ENCODE measurements at regions not wholly inside any gene's neighbourhood (a gene's known extent, or its start where the extent isn't known, plus 50 kb on each side); places are given as distances from the start of the nearest gene placed in this dataset.

GRCh38 chr3:102682741-102683140 lies 247.9 kb downstream of the ZPLD1 start:
- Histone ChIP-seq H3K9me3 (no peaks in the 10 kb centered on the region), H3K36me3 (ENCODE audit: low read depth) (no peaks in the 10 kb centered on the region), H3K4me3 (no peak overlapping the region), H3K4me1 (ENCODE audit: low read depth) (no peaks in the 10 kb centered on the region)
- no peak for DNase-seq
- TF ChIP-seq CTCF (IDR thresholded peaks at IDR 0.05): no peak
- intact Hi-C loops (cut with DNase I, micrococcal nuclease): no loop called here
- ATAC-seq: no peak

DNA sequence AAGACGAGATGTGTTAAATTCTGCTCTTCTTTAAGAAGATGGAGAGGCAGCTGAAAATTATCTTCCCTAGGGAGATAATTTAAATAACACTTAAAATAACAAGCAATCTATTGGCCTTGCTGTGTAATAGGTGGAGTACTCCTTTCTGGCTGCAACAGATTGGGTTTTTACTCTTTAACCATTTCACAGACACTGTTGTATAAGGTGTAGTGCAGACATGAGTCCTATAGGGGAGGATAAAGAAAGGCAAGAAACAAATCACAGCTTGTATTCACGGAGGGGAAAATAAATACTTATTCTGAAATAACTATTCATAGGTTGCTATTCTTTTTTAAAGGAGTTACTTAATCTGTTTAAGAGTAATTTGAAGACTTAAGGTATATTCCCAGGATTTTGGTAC lies 252.0 kb downstream of the ZPLD1 start:
- H3K36me3 ChIP-seq (ENCODE audit: low read depth): no peaks in the 10 kb centered on the region
- no peaks in the 10 kb centered on the region for H3K4me1 ChIP-seq (ENCODE audit: low read depth)
- DNase-seq (no peak), ATAC-seq (no peak)
- no peaks in the 10 kb centered on the region for H3K9me3 ChIP-seq
- intact Hi-C loops (cut with DNase I, micrococcal nuclease): no loop called here
- H3K4me3 ChIP-seq: no peak overlapping the region
- TF ChIP-seq CTCF (IDR thresholded peaks at IDR 0.05): no peak

DNA sequence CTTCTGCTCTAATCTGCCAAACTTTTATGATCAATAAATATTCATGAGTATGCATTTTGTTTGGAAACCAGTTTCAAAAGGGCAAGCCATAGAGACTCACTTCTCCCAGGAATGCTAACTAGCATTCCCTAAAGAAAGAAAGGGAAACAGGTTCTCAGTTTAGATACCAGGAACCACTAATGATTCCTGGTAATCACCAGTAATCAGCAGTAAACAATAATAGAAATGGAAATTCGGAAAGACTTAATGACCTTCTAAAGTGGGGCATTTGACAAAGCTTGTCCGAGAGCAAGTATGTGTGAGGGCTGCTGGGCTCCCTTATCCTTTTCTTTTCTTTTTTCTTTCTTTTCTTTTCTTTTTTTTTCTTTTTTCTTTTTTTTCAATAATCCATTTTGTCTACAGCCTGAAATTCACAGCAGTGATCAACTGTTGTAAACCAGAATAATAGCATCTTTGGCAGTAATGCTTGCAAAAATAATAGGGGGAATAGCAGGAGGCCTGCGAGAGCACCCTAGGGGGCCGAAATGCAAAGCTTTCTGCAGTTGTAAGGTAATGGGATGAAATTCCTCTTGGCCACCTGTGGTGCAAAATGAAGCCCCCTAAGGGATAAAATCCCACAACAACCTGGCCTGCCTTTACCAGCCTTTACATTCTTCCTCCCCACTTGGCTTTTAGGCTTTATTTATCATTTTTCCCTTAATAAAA lies 253.2 kb downstream of the ZPLD1 start:
- Histone ChIP-seq H3K4me3 (no peak overlapping the region), H3K4me1 (ENCODE audit: low read depth) (no peaks in the 10 kb centered on the region), H3K9me3 (no peaks in the 10 kb centered on the region), H3K36me3 (ENCODE audit: low read depth) (no peaks in the 10 kb centered on the region)
- no peak for ATAC-seq
- intact Hi-C loops (cut with DNase I, micrococcal nuclease): no loop called here
- DNase-seq: no peak
- TF ChIP-seq CTCF (IDR thresholded peaks at IDR 0.05): no peak

- no peak for ATAC-seq
- intact Hi-C loops (cut with DNase I, micrococcal nuclease): no loop called here
- no peaks in the 10 kb centered on the region for H3K4me1 ChIP-seq (ENCODE audit: low read depth)
- TF ChIP-seq CTCF (IDR thresholded peaks at IDR 0.05): no peak
- H3K4me3 ChIP-seq: no peak overlapping the region
- no peak for DNase-seq
- H3K9me3 ChIP-seq: no peaks in the 10 kb centered on the region
- H3K36me3 ChIP-seq (ENCODE audit: low read depth): no peaks in the 10 kb centered on the region
These were observed 253.7 kb downstream of the ZPLD1 start for GRCh38 chr3:102688556-102688930.

DNA sequence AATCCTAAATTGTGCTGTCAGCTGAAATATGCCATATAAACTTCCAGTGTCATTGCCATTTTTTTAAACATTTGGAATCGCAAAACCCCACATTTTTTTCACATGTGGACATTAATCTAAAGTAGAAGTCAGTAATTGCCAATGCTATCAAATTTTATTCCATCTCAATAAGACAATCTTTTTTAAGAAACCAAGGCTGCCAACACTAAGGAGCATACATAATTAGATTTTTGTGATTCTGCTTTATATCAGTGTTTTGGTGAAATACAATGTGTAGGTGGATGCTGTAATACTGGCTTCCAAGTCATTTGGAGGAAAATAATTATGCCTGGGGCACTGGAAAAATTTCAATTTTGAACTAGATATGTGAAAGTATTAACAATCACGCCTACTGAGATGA lies 256.7 kb downstream of the ZPLD1 start:
- intact Hi-C loops (cut with DNase I, micrococcal nuclease): no loop called here
- TF ChIP-seq CTCF (IDR thresholded peaks at IDR 0.05): no peak
- H3K9me3 ChIP-seq: no peaks in the 10 kb centered on the region
- ATAC-seq: no peak
- no peaks in the 10 kb centered on the region for H3K36me3 ChIP-seq (ENCODE audit: low read depth)
- no peaks in the 10 kb centered on the region for H3K4me1 ChIP-seq (ENCODE audit: low read depth)
- no peak for DNase-seq
- H3K4me3 ChIP-seq: no peak overlapping the region
